HepG2 (cell line): ENCODE measurements at regions not wholly inside any gene's neighbourhood (a gene's known extent, or its start where the extent isn't known, plus 50 kb on each side); places are given as distances from the start of the nearest gene placed in this dataset.
"Not testable (repeated sequence)": the region's sequence is repeated elsewhere in the genome, so short reads cannot be mapped to it uniquely, and the experiment has no call there.

Experiments used
- ATAC-seq: fragments of 200-7000 bp; cut with Tn5 transposase; 3 replicates; pipeline ENCODE4 v1.9.1; 2020; ENCODE audit warnings: mild to moderate bottlenecking, moderate library complexity
- BruUV-seq: library from RNA; stranded (reverse); fragments of 400-500 nt; replicated peaks from 2 replicates; lab custom pipeline; 2021; lab: Mats Ljungman, UMichigan
- CTCF ChIA-PET: fragments of 300-600 bp; formaldehyde crosslinking; extraction: SDS; loops from one replicate; lab custom pipeline; 2021; ENCODE audit warnings: low total read pairs, inconsistent platforms, low intra/inter-chr PET ratio; lab: Yijun Ruan, JAX
- POLR2A ChIA-PET: fragments of 350-600 bp; sonication (Branson Sonifier 250); formaldehyde crosslinking; loops from one replicate; lab custom pipeline; 2020; ENCODE audit warnings: antibody characterized with exemption, inconsistent platforms; lab: Yijun Ruan, JAX
- DNase-seq: peaks from one replicate; pipeline ENCODE4 v3.0.0-alpha.2; 2015; ENCODE audit warnings: low spot score
- FAIRE-seq: peaks from 3 replicates; lab custom pipeline; 2011; peaks lifted over from hg19 to GRCh38; lab: Jason Lieb, UNC
- H2AFZ ChIP-seq: one replicate; pipeline ENCODE4 v1.6.1; 2011; ENCODE audit warnings: low read length, inconsistent platforms
- H3K27ac ChIP-seq: fragments of 300-600 bp; 3 replicates; pipeline ENCODE4 v1.8.0; 2011; ENCODE audit warnings: mixed run types, mild to moderate bottlenecking, mixed read lengths, low read length, inconsistent platforms; ENCODE audit not compliant: insufficient read depth; ENCODE audit errors: extremely low read length
- H3K27me3 ChIP-seq, 2 experiments: fragments of 200-600 bp in 1 of 2; 2 replicates in 1 of 2; 3 replicates in 1 of 2; pipeline versions ENCODE4 v1.6.0 to v1.8.0; 2011; ENCODE audit warnings: low read length in 2 of 2, mild to moderate bottlenecking in 2 of 2, moderate library complexity in 2 of 2, inconsistent platforms in 1 of 2; ENCODE audit not compliant: insufficient read depth in 2 of 2, control insufficient read depth in 1 of 2
- H3K36me3 ChIP-seq, 2 experiments: fragments of 200-600 bp in 1 of 2; replicated peaks in 1 of 2; 2 replicates in 1 of 2; 3 replicates in 1 of 2; pipeline versions ENCODE4 v1.5.1 to v1.8.0; 2011; ENCODE audit warnings: low read length in 2 of 2, inconsistent platforms in 1 of 2; ENCODE audit not compliant: insufficient read depth in 2 of 2, control insufficient read depth in 1 of 2
- H3K4me1 ChIP-seq: 2 replicates; pipeline ENCODE4 v1.5.1; 2012; ENCODE audit warnings: low read length, inconsistent platforms; ENCODE audit not compliant: insufficient read depth
- H3K4me2 ChIP-seq: 2 replicates; pipeline ENCODE4 v1.6.0; 2011; ENCODE audit warnings: low read depth, low read length, inconsistent platforms
- H3K4me3 ChIP-seq, 3 experiments: fragments of 200-600 bp in 1 of 3; sonication (generic), shearing (Covaris generic) in 1 of 3; replicated peaks in 1 of 3; 2 replicates each; pipeline ENCODE4 v1.5.1; 2011 to 2016; ENCODE audit warnings: low read length in 3 of 3, inconsistent platforms in 2 of 3, low read depth in 2 of 3, mild to moderate bottlenecking in 2 of 3, control low read depth in 1 of 3, mixed read lengths in 1 of 3; ENCODE audit not compliant: insufficient read depth in 1 of 3
- H3K79me2 ChIP-seq: one replicate; pipeline ENCODE4 v1.6.1; 2011; ENCODE audit warnings: low read length, inconsistent platforms; ENCODE audit not compliant: insufficient read depth
- H3K9ac ChIP-seq: 2 replicates; pipeline ENCODE4 v1.6.0; 2011; ENCODE audit warnings: mild to moderate bottlenecking, low read depth, low read length, inconsistent platforms; ENCODE audit not compliant: insufficient read depth
- H3K9me3 ChIP-seq: 2 replicates; pipeline ENCODE4 v1.5.1; 2012; ENCODE audit warnings: mild to moderate bottlenecking, low read length
- H4K20me1 ChIP-seq: 2 replicates; pipeline ENCODE4 v1.6.0; 2011; ENCODE audit warnings: inconsistent platforms, mild to moderate bottlenecking, low read length, moderate library complexity; ENCODE audit not compliant: insufficient read depth
- WGBS: methylation state at CpG from one replicate; pipeline ENCODE4 v1.1.6; 2017; ENCODE audit warnings: low lambda C conversion rate; 5-methylcytosine and 5-hydroxymethylcytosine counted together
- in situ Hi-C: cut with HindIII; loops from 2 replicates; pipeline ENCODE4 v1.10.0; 2017; ENCODE audit warnings: low pct_unique_long_range_greater_than_20kb; ENCODE audit not compliant: extremely low pct_ligation_motif_present
- intact Hi-C: fragments of 100-400 bp; cut with micrococcal nuclease; formaldehyde crosslinking; loops from one replicate; pipeline ENCODE4 v1.10.0; 2022; ENCODE audit not compliant: unreplicated experiment

DNA sequence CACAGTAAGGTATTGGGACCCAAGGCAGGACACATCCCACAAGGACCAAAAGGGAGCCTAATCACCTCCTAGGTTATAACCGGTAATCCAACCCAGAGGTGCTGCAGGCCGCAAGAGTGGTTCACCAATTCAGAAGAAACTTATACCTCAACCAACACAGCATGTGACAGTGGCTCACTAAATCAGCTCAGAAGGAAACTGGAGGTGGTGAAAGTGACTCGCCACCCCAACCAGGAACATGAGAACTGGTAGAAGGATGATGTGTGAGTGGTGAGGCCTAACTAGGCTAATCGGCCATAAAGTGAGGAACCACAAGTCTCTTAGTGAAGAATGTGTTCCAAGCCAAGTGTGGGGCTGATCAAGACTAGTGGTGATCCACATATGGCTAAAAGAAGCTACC is 61.3 kb upstream of the RBMY1E start:
- no CpG with 5 or more reads among the region's 4 CpGs for WGBS
- DNase-seq, in situ Hi-C loops: not testable (repeated sequence)

DNA sequence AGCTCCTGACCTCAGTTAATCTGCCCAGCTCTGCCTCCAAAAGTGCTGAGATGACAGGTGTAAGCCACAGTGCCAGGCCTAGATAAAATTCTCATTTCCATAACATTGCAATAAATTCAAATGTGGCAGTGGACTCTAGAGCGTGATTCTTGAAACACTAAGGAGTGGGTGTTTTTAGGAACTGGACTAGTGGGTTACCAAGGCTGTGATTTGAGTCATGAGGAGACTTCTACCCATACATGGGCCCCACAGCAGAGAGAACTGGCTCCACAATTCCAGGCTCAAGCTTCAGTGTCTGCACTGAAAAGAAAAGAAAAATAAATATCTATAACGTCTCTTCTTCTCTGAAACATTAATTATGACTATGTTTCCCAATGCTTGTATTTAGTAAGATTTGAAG is 60.4 kb upstream of the RBMY1E start:
- intact Hi-C loops, CTCF ChIA-PET, BruUV-seq, H3K4me1 ChIP-seq, in situ Hi-C loops, H3K36me3 ChIP-seq, H3K27me3 ChIP-seq, POLR2A ChIA-PET, H3K9ac ChIP-seq, H3K9me3 ChIP-seq, H3K4me3 ChIP-seq, H3K79me2 ChIP-seq, ATAC-seq, H2AFZ ChIP-seq, DNase-seq, FAIRE-seq, H4K20me1 ChIP-seq, H3K4me2 ChIP-seq, H3K27ac ChIP-seq: not testable (repeated sequence)
- WGBS: no CpG with 5 or more reads among the region's 2 CpGs

More for the DNA sequence above, 61.3 kb upstream of the RBMY1E start:
- H4K20me1 ChIP-seq, intact Hi-C loops, H3K9me3 ChIP-seq, H3K27ac ChIP-seq, BruUV-seq, H3K4me2 ChIP-seq, ATAC-seq, POLR2A ChIA-PET, H3K27me3 ChIP-seq, H3K4me3 ChIP-seq, H2AFZ ChIP-seq, CTCF ChIA-PET, FAIRE-seq, H3K9ac ChIP-seq, H3K36me3 ChIP-seq, H3K4me1 ChIP-seq, H3K79me2 ChIP-seq: not testable (repeated sequence)
